ENCODE measurements at regions not wholly inside any gene's neighbourhood (a gene's known extent, or its start where the extent isn't known, plus 50 kb on each side); places are given as distances from the start of the nearest gene placed in this dataset.
A peak's percentile ranks its signal among the peaks of the same experiment; 100 is the strongest.

DNA sequence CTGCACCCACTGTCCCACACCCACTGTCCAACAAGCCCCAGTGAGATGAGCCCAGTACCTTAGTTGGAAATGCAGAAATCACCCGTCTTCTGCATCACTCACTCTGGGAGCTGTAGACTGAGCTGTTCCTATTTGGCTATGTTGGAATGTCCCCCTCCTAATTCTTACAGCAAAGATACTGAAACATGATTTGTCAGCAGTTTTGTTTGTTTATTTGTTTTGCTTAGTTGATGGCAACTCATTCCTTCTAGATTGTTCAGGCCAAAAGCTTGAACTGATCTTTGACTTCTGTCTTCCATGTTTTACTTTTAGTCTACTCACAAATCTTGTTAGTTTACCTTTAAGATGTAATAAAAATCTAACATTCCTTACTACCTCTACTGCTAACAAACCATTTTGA, 233.6 kb upstream of the MIS18BP1 start:
- TF ChIP-seq, protein P1, sequence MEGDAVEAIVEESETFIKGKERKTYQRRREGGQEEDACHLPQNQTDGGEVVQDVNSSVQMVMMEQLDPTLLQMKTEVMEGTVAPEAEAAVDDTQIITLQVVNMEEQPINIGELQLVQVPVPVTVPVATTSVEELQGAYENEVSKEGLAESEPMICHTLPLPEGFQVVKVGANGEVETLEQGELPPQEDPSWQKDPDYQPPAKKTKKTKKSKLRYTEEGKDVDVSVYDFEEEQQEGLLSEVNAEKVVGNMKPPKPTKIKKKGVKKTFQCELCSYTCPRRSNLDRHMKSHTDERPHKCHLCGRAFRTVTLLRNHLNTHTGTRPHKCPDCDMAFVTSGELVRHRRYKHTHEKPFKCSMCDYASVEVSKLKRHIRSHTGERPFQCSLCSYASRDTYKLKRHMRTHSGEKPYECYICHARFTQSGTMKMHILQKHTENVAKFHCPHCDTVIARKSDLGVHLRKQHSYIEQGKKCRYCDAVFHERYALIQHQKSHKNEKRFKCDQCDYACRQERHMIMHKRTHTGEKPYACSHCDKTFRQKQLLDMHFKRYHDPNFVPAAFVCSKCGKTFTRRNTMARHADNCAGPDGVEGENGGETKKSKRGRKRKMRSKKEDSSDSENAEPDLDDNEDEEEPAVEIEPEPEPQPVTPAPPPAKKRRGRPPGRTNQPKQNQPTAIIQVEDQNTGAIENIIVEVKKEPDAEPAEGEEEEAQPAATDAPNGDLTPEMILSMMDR (conservative IDR thresholded peaks at IDR 0.05; ENCODE audit: low read depth, low read length): no peak
- DNase-seq (ENCODE audit: low read depth): no peak
- no peak overlapping the region for H3K4me3 ChIP-seq (ENCODE audit: low read length)

DNA sequence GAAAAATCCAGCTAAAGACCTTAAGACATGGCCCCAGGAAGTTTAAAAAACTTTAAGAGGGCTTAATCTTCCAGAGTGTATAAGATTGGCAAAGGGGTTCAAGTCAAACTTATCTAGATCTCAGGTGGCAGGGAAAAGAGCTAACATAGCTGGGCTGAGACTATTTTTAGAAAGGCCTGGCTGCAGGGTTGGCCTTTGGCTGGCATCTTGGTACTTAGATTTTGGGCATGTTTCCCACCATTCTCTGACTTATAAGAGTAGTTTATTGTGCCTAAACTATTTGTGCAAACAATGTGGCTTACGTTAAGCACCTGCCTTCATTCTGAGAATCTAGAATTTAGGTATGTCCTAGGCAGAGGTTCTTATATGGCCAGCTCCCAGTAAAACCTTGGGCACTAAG, 214.0 kb upstream of the MIS18BP1 start:
- H3K4me3 ChIP-seq (ENCODE audit: low read length): no peak overlapping the region
- TF ChIP-seq, protein P1 (conservative IDR thresholded peaks at IDR 0.05; ENCODE audit: low read depth, low read length): no peak
- DNase-seq (ENCODE audit: low read depth): no peak

DNA sequence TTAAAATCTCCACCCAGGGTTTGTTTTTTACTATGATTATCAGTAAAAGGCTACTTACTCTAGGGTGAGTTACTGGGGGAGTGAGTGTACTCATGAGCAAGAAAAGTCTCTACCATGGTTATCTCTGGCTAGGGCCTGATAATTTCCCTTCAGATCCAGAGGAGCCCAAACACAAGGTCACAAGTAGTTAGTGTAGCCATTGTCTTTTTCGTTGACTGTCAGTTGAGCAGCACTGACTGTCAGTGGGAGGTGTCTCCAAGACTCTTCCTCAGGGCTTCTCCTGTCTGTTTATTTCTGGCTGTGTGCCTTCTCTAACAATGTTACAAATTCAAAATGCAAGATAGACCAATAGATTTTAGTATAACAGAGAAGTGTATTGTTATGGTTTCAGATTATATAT, 181.2 kb upstream of the MIS18BP1 start:
- no peak overlapping the region for H3K4me3 ChIP-seq (ENCODE audit: low read length)
- DNase-seq (ENCODE audit: low read depth): no peak
- TF ChIP-seq, protein P1 (conservative IDR thresholded peaks at IDR 0.05; ENCODE audit: low read depth, low read length): no peak

DNA sequence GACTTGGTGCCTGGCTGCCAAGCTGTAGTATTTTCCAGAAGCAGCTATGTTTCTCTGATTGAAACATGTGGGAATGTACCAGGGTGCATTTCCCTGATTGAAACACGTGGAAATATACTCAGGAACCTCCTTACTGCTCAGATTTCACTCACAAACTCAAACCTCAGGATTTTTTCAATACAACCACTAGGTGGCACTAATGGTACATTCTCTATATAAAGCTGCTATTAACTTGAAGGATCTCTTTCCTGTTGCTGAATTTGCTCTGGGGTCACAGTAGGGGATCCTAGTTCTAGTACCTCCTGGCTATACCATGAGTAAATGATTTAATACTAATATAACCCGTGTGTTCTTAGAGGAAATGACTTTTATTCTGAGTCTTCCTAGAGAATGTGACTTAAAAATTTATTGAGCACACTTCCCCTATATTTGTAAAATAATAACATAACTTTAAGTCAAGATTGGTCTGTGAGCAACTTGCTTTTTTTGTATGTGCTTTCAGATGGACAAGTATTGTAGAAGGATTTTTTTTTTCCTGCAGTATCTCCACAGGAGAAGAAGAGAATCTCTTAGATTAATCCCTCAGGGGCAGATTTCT, 173.8 kb upstream of the MIS18BP1 start:
- peak; percentile 10 for DNase-seq (ENCODE audit: low read depth)
- TF ChIP-seq, protein P1 (conservative IDR thresholded peaks at IDR 0.05; ENCODE audit: low read depth, low read length): peak; percentile 58
- H3K4me3 ChIP-seq (ENCODE audit: low read length): no peak overlapping the region

DNA sequence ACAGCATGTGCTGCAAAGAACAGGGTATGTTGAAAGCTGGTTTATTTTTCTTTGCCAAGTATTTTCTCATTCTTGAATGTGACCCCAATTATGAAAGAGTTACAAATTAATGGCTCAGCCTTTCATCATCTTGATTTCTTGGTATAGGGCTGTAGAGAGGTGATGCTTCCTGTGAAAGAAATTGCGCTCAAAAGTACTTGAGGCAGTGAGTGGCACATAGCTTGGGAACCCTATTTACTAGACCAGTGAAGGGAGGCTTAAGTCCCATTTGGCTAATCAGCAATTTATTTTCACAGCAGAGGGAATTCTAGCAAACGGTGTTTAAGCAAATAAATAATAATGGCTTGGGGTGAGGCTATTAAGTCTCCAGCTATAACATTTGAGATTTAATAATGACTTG, 153.9 kb upstream of the MIS18BP1 start:
- no peak for DNase-seq (ENCODE audit: low read depth)
- TF ChIP-seq, protein P1 (conservative IDR thresholded peaks at IDR 0.05; ENCODE audit: low read depth, low read length): no peak
- no peak overlapping the region for H3K4me3 ChIP-seq (ENCODE audit: low read length)

DNA sequence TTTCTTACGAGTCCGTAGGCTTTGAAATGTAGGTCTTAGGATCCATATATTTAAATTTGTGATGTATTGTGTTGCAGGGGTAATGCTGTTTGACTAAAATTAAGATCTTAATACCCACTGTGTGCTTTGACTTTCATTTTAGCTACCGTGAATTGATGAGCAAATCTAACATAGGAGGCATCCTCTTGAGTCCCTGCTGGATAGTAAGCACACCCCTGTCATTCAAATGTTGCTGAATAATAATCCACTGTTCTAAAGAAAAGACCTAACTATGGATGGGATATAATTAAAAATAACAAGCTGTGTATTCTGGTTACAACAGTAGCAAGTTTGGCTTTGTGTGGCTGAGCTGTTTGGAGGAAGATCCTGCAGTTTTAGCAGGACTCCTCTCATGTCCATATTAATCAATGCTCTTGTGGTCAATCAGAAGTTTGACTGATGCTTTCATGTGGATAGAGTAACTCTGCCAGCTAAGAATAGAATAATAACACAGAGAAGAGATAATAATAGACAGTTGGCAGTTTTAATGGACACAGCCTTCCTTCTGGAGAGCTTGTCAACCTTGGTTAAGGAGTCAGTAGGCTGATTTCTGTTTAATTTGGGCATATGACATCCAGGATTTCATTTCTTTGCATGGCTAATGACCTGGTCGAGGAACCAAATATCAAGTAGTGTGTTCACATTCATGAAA, 148.1 kb upstream of the MIS18BP1 start:
- DNase-seq (ENCODE audit: low read depth): no peak
- no peak overlapping the region for H3K4me3 ChIP-seq (ENCODE audit: low read length)
- TF ChIP-seq, protein P1 (conservative IDR thresholded peaks at IDR 0.05; ENCODE audit: low read depth, low read length): no peak

DNA sequence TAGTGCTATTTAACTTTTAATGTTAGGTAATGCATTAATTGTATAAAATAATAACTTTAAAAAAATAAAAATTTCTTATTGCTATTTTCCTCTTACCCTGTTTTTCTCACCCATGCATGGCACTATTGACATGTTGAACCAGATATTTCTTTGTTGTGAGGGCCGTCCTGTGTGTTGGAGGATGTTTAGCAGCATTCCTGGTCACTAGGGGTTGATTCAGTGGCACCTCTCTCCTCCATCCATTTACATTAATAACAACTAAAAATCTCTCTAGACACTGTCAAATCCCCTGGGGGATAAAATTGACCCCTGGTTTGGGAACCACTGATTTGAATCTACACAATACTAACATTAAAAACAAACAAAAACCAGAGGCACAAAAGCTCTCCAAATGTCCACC, 147.5 kb upstream of the MIS18BP1 start:
- H3K4me3 ChIP-seq (ENCODE audit: low read length): no peak overlapping the region
- TF ChIP-seq, protein P1 (conservative IDR thresholded peaks at IDR 0.05; ENCODE audit: low read depth, low read length): no peak
- DNase-seq (ENCODE audit: low read depth): no peak
